ENCODE measurements at regions not wholly inside any gene's neighbourhood (a gene's known extent, or its start where the extent isn't known, plus 50 kb on each side); places are given as distances from the start of the nearest gene placed in this dataset.

GRCh38 chr11:127115844-127116243 lies 115.3 kb upstream of the KIRREL3 start (continued):
- TF ChIP-seq SMC3 (conservative IDR thresholded peaks at IDR 0.05; ENCODE audit: poor library complexity) (no peak), EZH2 (IDR thresholded peaks at IDR 0.05; ENCODE audit: borderline replicate concordance, insufficient read depth, low read length, poor library complexity, severe bottlenecking) (no peak), TAF1 (IDR thresholded peaks at IDR 0.05; ENCODE audit: low read depth) (no peak), RAD21 (conservative IDR thresholded peaks at IDR 0.05) (no peak)

DNA sequence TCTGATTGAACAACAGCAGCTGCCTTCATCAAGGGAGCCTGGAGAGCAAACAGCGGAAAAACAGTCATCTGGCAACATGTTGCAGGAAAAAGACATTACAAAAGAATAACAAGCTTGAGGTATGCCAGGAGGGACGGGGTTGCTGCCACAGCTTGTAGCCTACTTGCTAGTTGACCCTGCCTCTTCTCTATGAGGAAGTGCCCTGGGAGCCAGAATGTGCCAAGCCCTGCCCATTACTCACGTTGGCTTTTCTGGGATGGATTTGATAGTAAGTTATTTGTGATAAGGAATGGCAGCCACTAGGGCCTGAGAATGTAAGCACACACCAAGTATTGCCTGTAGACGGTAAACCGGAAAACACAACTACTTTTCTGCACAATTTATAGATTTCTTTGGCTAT lies 113.5 kb upstream of the KIRREL3 start:
- H2AFZ ChIP-seq (ENCODE audit: low read depth, low read length), result no peak overlapping the region
- no peaks in the 10 kb centered on the region for H3K36me3 ChIP-seq (ENCODE audit: insufficient read depth, low read length)
- H3K9ac ChIP-seq (ENCODE audit: low read length), result no peak overlapping the region
- H3K4me3 ChIP-seq (ENCODE audit: low read length), result no peak overlapping the region
- H3K4me2 ChIP-seq (ENCODE audit: low read length), result no peak overlapping the region
- H3F3A ChIP-seq (ENCODE audit: insufficient read depth, low read length, poor library complexity, severe bottlenecking), result peaks cover 3% of the 10 kb centered on the region
- H3K9me2 ChIP-seq (ENCODE audit: insufficient read depth, low read length), result no peaks in the 10 kb centered on the region
- no peaks in the 10 kb centered on the region for H4K20me1 ChIP-seq (ENCODE audit: insufficient read depth)
- no peaks in the 10 kb centered on the region for H3K79me2 ChIP-seq (replicated peaks; ENCODE audit: insufficient read depth, low read length)
- TF ChIP-seq CTCF (IDR thresholded peaks at IDR 0.05; ENCODE audit: poor library complexity, severe bottlenecking), result no peak
- no peak for TF ChIP-seq SMC3 (conservative IDR thresholded peaks at IDR 0.05; ENCODE audit: poor library complexity)
- TF ChIP-seq EZH2 (IDR thresholded peaks at IDR 0.05; ENCODE audit: borderline replicate concordance, insufficient read depth, low read length, poor library complexity, severe bottlenecking), result no peak
- no peak for TF ChIP-seq EP300 (conservative IDR thresholded peaks at IDR 0.05; ENCODE audit: poor library complexity, severe bottlenecking)
- no peak for TF ChIP-seq RAD21 (conservative IDR thresholded peaks at IDR 0.05)
- TF ChIP-seq POLR2AphosphoS5 (IDR thresholded peaks at IDR 0.05), result no peak
- no peak for TF ChIP-seq REST (IDR thresholded peaks at IDR 0.05; ENCODE audit: borderline replicate concordance)
- no peak for TF ChIP-seq TAF1 (IDR thresholded peaks at IDR 0.05; ENCODE audit: low read depth)
- no peak for TF ChIP-seq MXI1 (conservative IDR thresholded peaks at IDR 0.05; ENCODE audit: poor library complexity, severe bottlenecking)
- H3K27ac ChIP-seq (ENCODE audit: low read length), result no peak overlapping the region
- no peaks in the 10 kb centered on the region for H3K27me3 ChIP-seq (ENCODE audit: insufficient read depth, low read depth, low read length)
- no peaks in the 10 kb centered on the region for H3K9me3 ChIP-seq (ENCODE audit: low read length)

- H3K27me3 ChIP-seq (ENCODE audit: insufficient read depth, low read depth, low read length), result no peaks in the 10 kb centered on the region
- H3K27ac ChIP-seq (ENCODE audit: low read length), result peak overlapping the region; percentile 68
- TF ChIP-seq TAF1 (IDR thresholded peaks at IDR 0.05; ENCODE audit: low read depth) (no peak), SMC3 (conservative IDR thresholded peaks at IDR 0.05; ENCODE audit: poor library complexity) (no peak), CTCF (IDR thresholded peaks at IDR 0.05; ENCODE audit: poor library complexity, severe bottlenecking) (no peak), EP300 (conservative IDR thresholded peaks at IDR 0.05; ENCODE audit: poor library complexity, severe bottlenecking) (no peak), MXI1 (conservative IDR thresholded peaks at IDR 0.05; ENCODE audit: poor library complexity, severe bottlenecking) (no peak), POLR2AphosphoS5 (IDR thresholded peaks at IDR 0.05) (no peak), REST (IDR thresholded peaks at IDR 0.05; ENCODE audit: borderline replicate concordance) (no peak), EZH2 (IDR thresholded peaks at IDR 0.05; ENCODE audit: borderline replicate concordance, insufficient read depth, low read length, poor library complexity, severe bottlenecking) (no peak), RAD21 (conservative IDR thresholded peaks at IDR 0.05) (no peak)
- no peaks in the 10 kb centered on the region for H3K79me2 ChIP-seq (replicated peaks; ENCODE audit: insufficient read depth, low read length)
- no peaks in the 10 kb centered on the region for H3K36me3 ChIP-seq (ENCODE audit: insufficient read depth, low read length)
- H3K9me3 ChIP-seq (ENCODE audit: low read length), result no peaks in the 10 kb centered on the region
- no peak overlapping the region for H3K4me2 ChIP-seq (ENCODE audit: low read length)
- no peak overlapping the region for H2AFZ ChIP-seq (ENCODE audit: low read depth, low read length)
- H3K4me3 ChIP-seq (ENCODE audit: low read length), result no peak overlapping the region
- H3K9ac ChIP-seq (ENCODE audit: low read length), result peak overlapping the region; percentile 22
- H3K9me2 ChIP-seq (ENCODE audit: insufficient read depth, low read length), result no peaks in the 10 kb centered on the region
- H4K20me1 ChIP-seq (ENCODE audit: insufficient read depth), result no peaks in the 10 kb centered on the region
- no peaks in the 10 kb centered on the region for H3F3A ChIP-seq (ENCODE audit: insufficient read depth, low read length, poor library complexity, severe bottlenecking)
These were observed 110.0 kb upstream of the KIRREL3 start for GRCh38 chr11:127110542-127110941.
